IMR-90 (cell line): ENCODE measurements at regions not wholly inside any gene's neighbourhood (a gene's known extent, or its start where the extent isn't known, plus 50 kb on each side); places are given as distances from the start of the nearest gene placed in this dataset.

Experiments used
- ATAC-seq: fragments of 200-7000 bp; cut with Tn5 transposase; 2 replicates; pipeline ENCODE4 v1.9.1; 2020; ENCODE audit warnings: low read depth, mild to moderate bottlenecking, moderate library complexity
- BruUV-seq: library from RNA; stranded (reverse); fragments of 400-500 nt; replicated peaks from 2 replicates; lab custom pipeline; 2021; lab: Mats Ljungman, UMichigan
- CTCF ChIA-PET: fragments of 300-600 bp; formaldehyde crosslinking; extraction: SDS; loops from one replicate; lab custom pipeline; 2021; ENCODE audit warnings: antibody characterized with exemption; lab: Yijun Ruan, JAX
- POLR2A ChIA-PET: fragments of 300-600 bp; sonication (Branson Sonifier 250); formaldehyde crosslinking; loops from one replicate; lab custom pipeline; 2022; ENCODE audit warnings: antibody characterized with exemption; ENCODE audit not compliant: unreplicated experiment; lab: Charles Lee
- DNase-seq: peaks from one replicate; pipeline ENCODE4 v3.0.0; 2013
- H2AFZ ChIP-seq: replicated peaks from 2 replicates; pipeline ENCODE3; 2013; ENCODE audit warnings: low read length, mild to moderate bottlenecking; ENCODE audit not compliant: poor library complexity
- H2AK5ac ChIP-seq: 2 replicates; pipeline ENCODE4 v1.6.1; 2013; ENCODE audit warnings: low read depth, low read length, inconsistent platforms
- H2AK9ac ChIP-seq: replicated peaks from 2 replicates; pipeline ENCODE3; 2013; ENCODE audit warnings: mild to moderate bottlenecking, low read depth, low read length, moderate library complexity; ENCODE audit not compliant: poor library complexity
- H2BK120ac ChIP-seq: 2 replicates; pipeline ENCODE4 v1.6.1; 2013; ENCODE audit warnings: low read depth, low read length, inconsistent platforms
- H2BK15ac ChIP-seq: 3 replicates; pipeline ENCODE4 v1.6.1; 2013; ENCODE audit warnings: low read depth, low read length, inconsistent platforms
- H2BK20ac ChIP-seq: 2 replicates; pipeline ENCODE4 v1.6.1; 2013; ENCODE audit warnings: low read depth, mild to moderate bottlenecking, inconsistent platforms, low read length, moderate library complexity
- H2BK5ac ChIP-seq: 2 replicates; pipeline ENCODE4 v1.6.1; 2013; ENCODE audit warnings: mild to moderate bottlenecking, low read depth, low read length, inconsistent platforms; ENCODE audit not compliant: poor library complexity, severe bottlenecking
- H3K14ac ChIP-seq: replicated peaks from 2 replicates; pipeline ENCODE4 v1.6.1; 2013; ENCODE audit warnings: low read depth, low read length, inconsistent platforms
- H3K18ac ChIP-seq: 2 replicates; pipeline ENCODE4 v1.6.1; 2013; ENCODE audit warnings: low read depth, low read length, control low read depth
- H3K23ac ChIP-seq: 2 replicates; pipeline ENCODE4 v1.6.1; 2013; ENCODE audit warnings: low read depth, low read length, inconsistent platforms
- H3K27ac ChIP-seq: 2 replicates; pipeline ENCODE4 v1.5.1; 2013; ENCODE audit warnings: mild to moderate bottlenecking, control low read depth, low read length; ENCODE audit not compliant: insufficient read depth
- H3K27me3 ChIP-seq: 2 replicates; pipeline ENCODE4 v1.6.1; 2013; ENCODE audit warnings: low read length; ENCODE audit not compliant: control insufficient read depth, insufficient read depth
- H3K36me3 ChIP-seq: 2 replicates; pipeline ENCODE4 v1.6.1; 2013; ENCODE audit warnings: low read length, mixed read lengths; ENCODE audit not compliant: control insufficient read depth, insufficient read depth
- H3K4ac ChIP-seq: 2 replicates; pipeline ENCODE4 v1.6.1; 2013; ENCODE audit warnings: low read depth, low read length, inconsistent platforms
- H3K4me1 ChIP-seq: 2 replicates; pipeline ENCODE4 v1.6.1; 2013; ENCODE audit warnings: low read length, mixed read lengths; ENCODE audit not compliant: control insufficient read depth, insufficient read depth
- H3K4me2 ChIP-seq: 2 replicates; pipeline ENCODE4 v1.6.1; 2013; ENCODE audit warnings: low read depth, mild to moderate bottlenecking, control low read depth, low read length, moderate library complexity
- H3K4me3 ChIP-seq: 2 replicates; pipeline ENCODE4 v1.5.1; 2013; ENCODE audit warnings: low read depth, mild to moderate bottlenecking, control low read depth, low read length, moderate library complexity; ENCODE audit not compliant: insufficient read depth
- H3K56ac ChIP-seq: 2 replicates; pipeline ENCODE4 v1.6.1; 2013; ENCODE audit warnings: low read length, inconsistent platforms; ENCODE audit not compliant: insufficient read depth; ENCODE audit errors: extremely low read depth
- H3K79me1 ChIP-seq, 2 experiments: 2 replicates each; pipeline ENCODE4 v1.6.1; 2013; ENCODE audit warnings: low read length in 2 of 2, inconsistent platforms in 1 of 2, low read depth in 1 of 2
- H3K9ac ChIP-seq: 2 replicates; pipeline ENCODE4 v1.6.1; 2013; ENCODE audit warnings: low read depth, low read length, control low read depth
- H3K9me1 ChIP-seq: 2 replicates; pipeline ENCODE4 v1.6.1; 2013; ENCODE audit warnings: low read length, inconsistent platforms; ENCODE audit not compliant: insufficient read depth
- H3K9me3 ChIP-seq: 2 replicates; pipeline ENCODE4 v1.6.1; 2013; ENCODE audit warnings: low read length; ENCODE audit not compliant: control insufficient read depth, insufficient read depth
- H4K20me1 ChIP-seq: 2 replicates; pipeline ENCODE4 v1.6.1; 2013; ENCODE audit warnings: low read length, inconsistent platforms; ENCODE audit not compliant: insufficient read depth
- H4K5ac ChIP-seq: 2 replicates; pipeline ENCODE4 v1.6.1; 2013; ENCODE audit warnings: mild to moderate bottlenecking, low read depth, low read length, control low read depth
- H4K8ac ChIP-seq, 2 experiments: 2 replicates each; pipeline ENCODE4 v1.6.1; 2013; ENCODE audit warnings: low read depth in 2 of 2, low read length in 2 of 2, control low read depth in 1 of 2, inconsistent platforms in 1 of 2
- H4K91ac ChIP-seq: 2 replicates; pipeline ENCODE4 v1.6.1; 2013; ENCODE audit warnings: low read depth, low read length, inconsistent platforms; ENCODE audit not compliant: insufficient read depth
- CEBPB ChIP-seq: IDR thresholded peaks from 2 replicates; pipeline ENCODE4 v1.6.1; 2012; ENCODE audit warnings: low read depth, low read length, improper control_type of control experiment
- CTCF ChIP-seq: conservative IDR thresholded peaks from 2 replicates; pipeline ENCODE4 v1.5.1; 2012; ENCODE audit warnings: mild to moderate bottlenecking, low read depth, low read length, improper control_type of control experiment
- MAZ ChIP-seq: IDR thresholded peaks from 2 replicates; pipeline ENCODE4 v1.6.1; 2012; ENCODE audit warnings: low read depth, mild to moderate bottlenecking, low read length, improper control_type of control experiment, moderate library complexity, borderline replicate concordance
- POLR2A ChIP-seq: IDR thresholded peaks from 2 replicates; pipeline ENCODE4 v1.6.1; 2012; ENCODE audit warnings: mild to moderate bottlenecking, low read depth, low read length
- RFX5 ChIP-seq: IDR thresholded peaks from 2 replicates; pipeline ENCODE4 v1.8.0; 2012; ENCODE audit warnings: low read depth, mild to moderate bottlenecking, low read length, moderate library complexity
- WGBS, 2 experiments: methylation state at CpG; one replicate each; pipeline versions ENCODE4 v1.1.5 to v1.1.7; 2013; ENCODE audit warnings: missing lambda C conversion rate in 2 of 2; ENCODE audit not compliant: insufficient read length in 1 of 2; ENCODE audit errors: extremely low coverage in 2 of 2; 5-methylcytosine and 5-hydroxymethylcytosine counted together
- dilution Hi-C: fragments of 300-500 bp; cut with HindIII; formaldehyde crosslinking; loops from one replicate; pipeline ENCODE4 v1.14.3; 2018; ENCODE audit warnings: low sequenced_read_pairs; ENCODE audit not compliant: unreplicated experiment
- in situ Hi-C: fragments of 300-500 bp; cut with MboI; formaldehyde crosslinking; loops from 3 replicates; pipeline ENCODE4 v1.14.3; 2019; ENCODE audit warnings: low sequenced_read_pairs, inconsistent platforms, mixed read lengths
- intact Hi-C: fragments of 100-400 bp; cut with micrococcal nuclease; formaldehyde crosslinking; loops from 2 replicates; pipeline ENCODE4 v1.10.0; 2022
- TF ChIP-seq, protein P1 (sequence below): fragments of 150-350 bp; IDR thresholded peaks from 2 replicates; pipeline ENCODE4 v1.6.1; 2017; ENCODE audit warnings: mild to moderate bottlenecking, antibody characterized with exemption, low read length, low read depth

GRCh38 chr7:127446842-127447241 is 54.3 kb upstream of the ZNF800 start:
- Histone ChIP-seq H2BK5ac (no peak overlapping the region), H3K23ac (no peak overlapping the region), H3K27me3 (peaks cover 1% of the 10 kb centered on the region), H2AK5ac (no peak overlapping the region), H3K9me3 (peaks cover 13% of the 10 kb centered on the region; the same call in 1 of the 2 replicates), H2BK15ac (no peak overlapping the region), H3K14ac (no peak overlapping the region), H4K91ac (no peak overlapping the region), H3K9me1 (no peaks in the 10 kb centered on the region), H3K79me1 (no peaks in the 10 kb centered on the region), H3K4me3 (no peak overlapping the region), H3K56ac (no peak overlapping the region), H4K20me1 (no peaks in the 10 kb centered on the region), H3K27ac (no peak overlapping the region), H3K4me2 (no peak overlapping the region), H2AFZ (peak overlapping the region; percentile 11), H4K8ac (no peak overlapping the region), H2BK120ac (no peak overlapping the region), H3K4me1 (no peaks in the 10 kb centered on the region), H2BK20ac (no peak overlapping the region), H3K4ac (no peak overlapping the region), H3K18ac (no peak overlapping the region), H3K36me3 (no peaks in the 10 kb centered on the region), H2AK9ac (no peak overlapping the region), H3K9ac (no peak overlapping the region), H4K5ac (no peak overlapping the region)
- in situ Hi-C loops (no loop called here), intact Hi-C loops (loop anchor here (10.0 kb wide), 1 partner anchor 642 kb away; no protein-coding TSS in a partner anchor), dilution Hi-C loops (no loop called here)
- BruUV-seq = no TSS peak
- DNase-seq = no peak
- ATAC-seq = no peak
- WGBS, 2 experiments = no CpG with 5 or more reads among the region's 2 CpGs
- ChIA-PET CTCF (interaction anchor here (0.6 kb wide), 1 partner anchor 124 kb away, joined by 3 read pairs; no protein-coding TSS in a partner anchor), POLR2A (no interaction called here)
- TF ChIP-seq CEBPB (no peak), RFX5 (no peak), CTCF (no peak), POLR2A (no peak), MAZ (no peak)
- TF ChIP-seq, protein P1, sequence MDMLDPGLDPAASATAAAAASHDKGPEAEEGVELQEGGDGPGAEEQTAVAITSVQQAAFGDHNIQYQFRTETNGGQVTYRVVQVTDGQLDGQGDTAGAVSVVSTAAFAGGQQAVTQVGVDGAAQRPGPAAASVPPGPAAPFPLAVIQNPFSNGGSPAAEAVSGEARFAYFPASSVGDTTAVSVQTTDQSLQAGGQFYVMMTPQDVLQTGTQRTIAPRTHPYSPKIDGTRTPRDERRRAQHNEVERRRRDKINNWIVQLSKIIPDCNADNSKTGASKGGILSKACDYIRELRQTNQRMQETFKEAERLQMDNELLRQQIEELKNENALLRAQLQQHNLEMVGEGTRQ = no peak
